Thyroid gland (tissue), 4 donors: ENCODE measurements at regions not wholly inside any gene's neighbourhood (a gene's known extent, or its start where the extent isn't known, plus 50 kb on each side); places are given as distances from the start of the nearest gene placed in this dataset.

Experiments used
- DNase-seq, 2 donors: peaks; one replicate each; pipeline ENCODE4 v3.0.0-alpha.2; 2019
- H3K27ac ChIP-seq, 3 donors: fragments of 200-600 bp; sonication (generic); 1 replicate in 2 of 3; 2 replicates in 1 of 3; pipeline ENCODE4 v1.5.1; 2016 to 2019; ENCODE audit warnings: mild to moderate bottlenecking in 1 of 3, moderate library complexity in 1 of 3
- H3K27me3 ChIP-seq: fragments of 200-600 bp; sonication (generic); one replicate; pipeline ENCODE4 v1.5.1; 2019
- H3K36me3 ChIP-seq, 2 donors: fragments of 200-600 bp; sonication (generic); one replicate each; pipeline ENCODE4 v1.5.1; 2016 to 2019
- H3K4me1 ChIP-seq, 2 donors: fragments of 200-600 bp; sonication (generic); one replicate each; pipeline ENCODE4 v1.5.1; 2017 to 2019
- H3K4me3 ChIP-seq, 3 donors: fragments of 200-600 bp; sonication (generic); replicated peaks in 1 of 3; 1 replicate in 2 of 3; 2 replicates in 1 of 3; pipeline ENCODE4 v1.5.1; 2016; ENCODE audit warnings: mild to moderate bottlenecking in 1 of 3
- H3K9me3 ChIP-seq: fragments of 200-600 bp; sonication (generic); one replicate; pipeline ENCODE4 v1.5.1; 2017
- CTCF ChIP-seq, 6 experiments: fragments of 200-600 bp in 3 of 6; fragments of 450-650 bp in 3 of 6; sonication (generic) in 3 of 6; IDR thresholded peaks; one replicate each; pipeline ENCODE4 v1.5.1; 2016 to 2019; ENCODE audit warnings: antibody characterized with exemption in 6 of 6, mild to moderate bottlenecking in 2 of 6, inconsistent platforms in 1 of 6, moderate library complexity in 1 of 6
- POLR2A ChIP-seq, 2 donors: fragments of 450-650 bp; IDR thresholded peaks; one replicate each; pipeline ENCODE4 v1.6.1; 2017; ENCODE audit warnings: antibody characterized with exemption in 2 of 2, mild to moderate bottlenecking in 2 of 2, moderate library complexity in 1 of 2
- WGBS, 2 donors: methylation state at CpG; one replicate each; pipeline ENCODE4 v1.1.5; 2017; 5-methylcytosine and 5-hydroxymethylcytosine counted together
- intact Hi-C: fragments of 100-400 bp; cut with DNase I; formaldehyde crosslinking; loops from one replicate; pipeline ENCODE4 v1.15.1; 2023

- no peak for DNase-seq
- no peaks in the 10 kb centered on the region for H3K27me3 ChIP-seq
- TF ChIP-seq CTCF (IDR thresholded peaks at IDR 0.05): no peak
- no peak for TF ChIP-seq POLR2A (IDR thresholded peaks at IDR 0.05)
- intact Hi-C loops: no loop called here
- no peak overlapping the region for H3K4me3 ChIP-seq
- H3K4me1 ChIP-seq: no peaks in the 10 kb centered on the region
- no peaks in the 10 kb centered on the region for H3K9me3 ChIP-seq
- no peaks in the 10 kb centered on the region for H3K36me3 ChIP-seq
- WGBS, 2 donors: 95 to 96% methylated on average over 6 of the region's 6 CpGs
- H3K27ac ChIP-seq: no peak overlapping the region
Measured at GRCh38 chr4:18666322-18666721, 644.8 kb upstream of the LCORL start.

GRCh38 chr4:18664171-18664570, 642.6 kb upstream of the LCORL start:
- no peaks in the 10 kb centered on the region for H3K36me3 ChIP-seq
- H3K9me3 ChIP-seq: no peaks in the 10 kb centered on the region
- no peak for DNase-seq
- no peaks in the 10 kb centered on the region for H3K27me3 ChIP-seq
- intact Hi-C loops: no loop called here
- TF ChIP-seq CTCF (IDR thresholded peaks at IDR 0.05): no peak
- TF ChIP-seq POLR2A (IDR thresholded peaks at IDR 0.05): no peak
- no peaks in the 10 kb centered on the region for H3K4me1 ChIP-seq
- H3K4me3 ChIP-seq: no peak overlapping the region
- WGBS, 2 donors: 82 to 87% methylated on average over 9 of the region's 9 CpGs
- no peak overlapping the region for H3K27ac ChIP-seq

GRCh38 chr4:18645351-18645750, 623.8 kb upstream of the LCORL start:
- no peak overlapping the region for H3K27ac ChIP-seq
- WGBS, 2 donors: 60 to 68% methylated on average over 2 of the region's 2 CpGs
- no peak overlapping the region for H3K4me3 ChIP-seq
- intact Hi-C loops: no loop called here
- no peak for TF ChIP-seq POLR2A (IDR thresholded peaks at IDR 0.05)
- no peak for TF ChIP-seq CTCF (IDR thresholded peaks at IDR 0.05)
- no peaks in the 10 kb centered on the region for H3K4me1 ChIP-seq
- no peaks in the 10 kb centered on the region for H3K27me3 ChIP-seq
- no peak for DNase-seq
- no peaks in the 10 kb centered on the region for H3K36me3 ChIP-seq
- no peaks in the 10 kb centered on the region for H3K9me3 ChIP-seq

- no peaks in the 10 kb centered on the region for H3K36me3 ChIP-seq
- no peak for TF ChIP-seq CTCF (IDR thresholded peaks at IDR 0.05)
- TF ChIP-seq POLR2A (IDR thresholded peaks at IDR 0.05): no peak
- H3K9me3 ChIP-seq: no peaks in the 10 kb centered on the region
- intact Hi-C loops: no loop called here
- DNase-seq: no peak
- H3K4me3 ChIP-seq: no peak overlapping the region
- no peak overlapping the region for H3K27ac ChIP-seq
- no peaks in the 10 kb centered on the region for H3K27me3 ChIP-seq
- H3K4me1 ChIP-seq: no peaks in the 10 kb centered on the region
Measured at GRCh38 chr4:18641334-18641733, 619.8 kb upstream of the LCORL start.

GRCh38 chr4:18638031-18638430, 616.5 kb upstream of the LCORL start:
- no peaks in the 10 kb centered on the region for H3K9me3 ChIP-seq
- no peaks in the 10 kb centered on the region for H3K27me3 ChIP-seq
- H3K27ac ChIP-seq: no peak overlapping the region
- no peak for DNase-seq
- TF ChIP-seq CTCF (IDR thresholded peaks at IDR 0.05) (no peak), POLR2A (IDR thresholded peaks at IDR 0.05) (no peak)
- H3K36me3 ChIP-seq: no peaks in the 10 kb centered on the region
- 36 to 37% methylated on average over 4 of the region's 4 CpGs for WGBS, 2 donors
- intact Hi-C loops: no loop called here
- H3K4me1 ChIP-seq: no peaks in the 10 kb centered on the region
- H3K4me3 ChIP-seq: no peak overlapping the region
